ENCODE measurements at regions not wholly inside any gene's neighbourhood (a gene's known extent, or its start where the extent isn't known, plus 50 kb on each side); places are given as distances from the start of the nearest gene placed in this dataset.

DNA sequence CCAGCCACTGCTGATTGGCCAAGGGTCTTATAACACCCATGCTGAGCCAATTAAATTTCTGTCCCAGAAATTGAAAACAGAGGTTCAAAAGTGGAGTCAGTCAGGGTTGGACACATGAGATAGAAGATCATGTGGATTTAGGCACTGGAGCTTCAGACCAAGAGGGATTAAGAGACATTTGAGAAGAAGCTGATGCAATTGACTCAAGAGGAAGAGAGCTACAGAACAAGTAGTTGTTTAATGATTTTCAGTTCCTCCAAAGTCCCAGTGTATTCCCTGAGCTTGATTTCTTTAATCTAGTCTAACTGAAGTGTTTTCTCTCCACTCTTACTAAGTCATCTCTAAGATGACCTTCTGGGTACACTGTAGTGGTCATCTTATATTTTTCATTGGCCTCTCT lies 227.1 kb downstream of the DUSP10 start:
- no peak for TF ChIP-seq TCF4 (CRISPR knock-in tag; IDR thresholded peaks at IDR 0.05; ENCODE audit: borderline replicate concordance)
- TF ChIP-seq, protein P1, sequence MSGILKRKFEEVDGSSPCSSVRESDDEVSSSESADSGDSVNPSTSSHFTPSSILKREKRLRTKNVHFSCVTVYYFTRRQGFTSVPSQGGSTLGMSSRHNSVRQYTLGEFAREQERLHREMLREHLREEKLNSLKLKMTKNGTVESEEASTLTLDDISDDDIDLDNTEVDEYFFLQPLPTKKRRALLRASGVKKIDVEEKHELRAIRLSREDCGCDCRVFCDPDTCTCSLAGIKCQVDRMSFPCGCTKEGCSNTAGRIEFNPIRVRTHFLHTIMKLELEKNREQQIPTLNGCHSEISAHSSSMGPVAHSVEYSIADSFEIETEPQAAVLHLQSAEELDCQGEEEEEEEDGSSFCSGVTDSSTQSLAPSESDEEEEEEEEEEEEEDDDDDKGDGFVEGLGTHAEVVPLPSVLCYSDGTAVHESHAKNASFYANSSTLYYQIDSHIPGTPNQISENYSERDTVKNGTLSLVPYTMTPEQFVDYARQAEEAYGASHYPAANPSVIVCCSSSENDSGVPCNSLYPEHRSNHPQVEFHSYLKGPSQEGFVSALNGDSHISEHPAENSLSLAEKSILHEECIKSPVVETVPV (CRISPR knock-in tag; IDR thresholded peaks at IDR 0.05) = no peak
